ENCODE measurements at regions not wholly inside any gene's neighbourhood (a gene's known extent, or its start where the extent isn't known, plus 50 kb on each side); places are given as distances from the start of the nearest gene placed in this dataset.

- no peak for TF ChIP-seq CTCF (conservative IDR thresholded peaks at IDR 0.05)
- TF ChIP-seq ZFX (IDR thresholded peaks at IDR 0.05): no peak
- no peak overlapping the region for H3K27ac ChIP-seq
Observed at GRCh38 chr13:20331949-20332348, 99.8 kb upstream of the GJB6 start.

GRCh38 chr13:20331419-20331818 lies 99.3 kb upstream of the GJB6 start:
- TF ChIP-seq CTCF (conservative IDR thresholded peaks at IDR 0.05) (no peak; the same call in 1 of the 2 replicates), ZFX (IDR thresholded peaks at IDR 0.05) (no peak)

GRCh38 chr13:20326809-20327208 lies 94.7 kb upstream of the GJB6 start:
- no peak overlapping the region for H3K27ac ChIP-seq
- no peak for TF ChIP-seq CTCF (conservative IDR thresholded peaks at IDR 0.05)

More at GRCh38 chr13:20331419-20331818, 99.3 kb upstream of the GJB6 start:
- no peak overlapping the region for H3K27ac ChIP-seq

- H3K27ac ChIP-seq: no peak overlapping the region
- TF ChIP-seq ZFX (IDR thresholded peaks at IDR 0.05) (no peak), CTCF (conservative IDR thresholded peaks at IDR 0.05) (no peak)
Observed at GRCh38 chr13:20326276-20326675, 94.2 kb upstream of the GJB6 start.

- H3K27ac ChIP-seq: no peak overlapping the region
- TF ChIP-seq ZFX (IDR thresholded peaks at IDR 0.05) (no peak), CTCF (conservative IDR thresholded peaks at IDR 0.05) (no peak)
Observed at GRCh38 chr13:20320885-20321284, 88.8 kb upstream of the GJB6 start.

GRCh38 chr13:20313896-20314295 lies 81.8 kb upstream of the GJB6 start:
- H3K27ac ChIP-seq: no peak overlapping the region
- TF ChIP-seq CTCF (conservative IDR thresholded peaks at IDR 0.05): no peak
- no peak for TF ChIP-seq ZFX (IDR thresholded peaks at IDR 0.05)

GRCh38 chr13:20312292-20312691 lies 80.2 kb upstream of the GJB6 start:
- TF ChIP-seq ZFX (IDR thresholded peaks at IDR 0.05) (no peak), CTCF (conservative IDR thresholded peaks at IDR 0.05) (no peak)
- H3K27ac ChIP-seq: no peak overlapping the region

All from C4-2B (cell line).